Panc1 (cell line): ENCODE measurements at regions not wholly inside any gene's neighbourhood (a gene's known extent, or its start where the extent isn't known, plus 50 kb on each side); places are given as distances from the start of the nearest gene placed in this dataset.
"Not testable (repeated sequence)": the region's sequence is repeated elsewhere in the genome, so short reads cannot be mapped to it uniquely, and the experiment has no call there.

Source experiments
- ATAC-seq: fragments of 200-7000 bp; cut with Tn5 transposase; 2 replicates; pipeline ENCODE4 v1.9.1; 2020; ENCODE audit warnings: mild to moderate bottlenecking, moderate library complexity
- BruUV-seq: library from RNA; stranded (reverse); fragments of 400-500 nt; replicated peaks from 2 replicates; lab custom pipeline; 2021; lab: Mats Ljungman, UMichigan
- CTCF ChIA-PET: fragments of 300-600 bp; sonication (Branson Sonifier 250); formaldehyde crosslinking; loops from one replicate; lab custom pipeline; 2022; ENCODE audit warnings: antibody characterized with exemption; lab: Charles Lee
- POLR2A ChIA-PET: fragments of 300-600 bp; sonication (Branson Sonifier 250); formaldehyde crosslinking; loops from one replicate; lab custom pipeline; 2022; ENCODE audit warnings: antibody characterized with exemption; lab: Charles Lee
- DNase-seq: peaks from one replicate; pipeline ENCODE4 v3.0.0-alpha.2; 2010; ENCODE audit warnings: low read depth, low spot score
- H3K27ac ChIP-seq: 2 replicates; pipeline ENCODE4 v1.5.1; 2011; ENCODE audit warnings: mild to moderate bottlenecking, low read length, inconsistent platforms
- H3K27me3 ChIP-seq: fragments of 200-500 bp; sonication (Bioruptor generic); 2 replicates; pipeline ENCODE4 v1.6.0; 2014; ENCODE audit warnings: low read length, inconsistent platforms; ENCODE audit not compliant: control insufficient read depth, insufficient read depth
- H3K36me3 ChIP-seq: fragments of 200-500 bp; sonication (Bioruptor generic); 2 replicates; pipeline ENCODE4 v1.5.1; 2014; ENCODE audit warnings: inconsistent platforms, mild to moderate bottlenecking, low read length, moderate library complexity; ENCODE audit not compliant: control insufficient read depth, insufficient read depth
- H3K4me1 ChIP-seq: 2 replicates; pipeline ENCODE4 v1.5.1; 2011; ENCODE audit warnings: inconsistent platforms, mild to moderate bottlenecking, low read length, moderate library complexity; ENCODE audit not compliant: control insufficient read depth, insufficient read depth
- H3K4me3 ChIP-seq, 2 experiments: 2 replicates each; pipeline ENCODE4 v1.5.1; 2011 to 2012; ENCODE audit warnings: low read depth in 2 of 2, low read length in 2 of 2, mild to moderate bottlenecking in 2 of 2, inconsistent platforms in 1 of 2, moderate library complexity in 1 of 2
- H3K9me3 ChIP-seq: fragments of 200-500 bp; sonication (Bioruptor generic); 2 replicates; pipeline ENCODE4 v1.5.1; 2014; ENCODE audit warnings: low read depth, mild to moderate bottlenecking, inconsistent platforms, low read length, moderate library complexity; ENCODE audit not compliant: control insufficient read depth, insufficient read depth
- CTCF ChIP-seq: fragments of 450-650 bp; IDR thresholded peaks from 2 replicates; pipeline ENCODE4 v1.5.1; 2017; ENCODE audit warnings: mild to moderate bottlenecking
- POLR2AphosphoS5 ChIP-seq: IDR thresholded peaks from 2 replicates; pipeline ENCODE4 v1.6.1; 2012; ENCODE audit warnings: mild to moderate bottlenecking, low read depth, low read length, moderate library complexity
- REST ChIP-seq, 2 experiments: IDR thresholded peaks; 2 replicates each; pipeline ENCODE4 v1.6.1; 2011 to 2012; ENCODE audit warnings: low read depth in 2 of 2, control low read depth in 1 of 2, low read length in 1 of 2, mild to moderate bottlenecking in 1 of 2, moderate library complexity in 1 of 2; ENCODE audit not compliant: insufficient read depth in 1 of 2
- SIN3A ChIP-seq: IDR thresholded peaks from 2 replicates; pipeline ENCODE4 v1.6.1; 2012; ENCODE audit warnings: low read depth, mild to moderate bottlenecking, low read length, moderate library complexity, borderline replicate concordance; ENCODE audit not compliant: insufficient read depth
- TCF7L2 ChIP-seq: IDR thresholded peaks from 2 replicates; pipeline ENCODE4 v1.6.1; 2011; ENCODE audit warnings: mild to moderate bottlenecking, low read depth, low read length, inconsistent platforms
- in situ Hi-C: cut with HindIII; loops from 2 replicates; pipeline ENCODE4 v1.10.0; 2016; ENCODE audit warnings: low sequenced_read_pairs, low pct_unique_long_range_greater_than_20kb
- intact Hi-C: fragments of 100-400 bp; cut with micrococcal nuclease; formaldehyde crosslinking; loops from one replicate; pipeline ENCODE4 v1.10.0; 2022; ENCODE audit not compliant: unreplicated experiment

DNA sequence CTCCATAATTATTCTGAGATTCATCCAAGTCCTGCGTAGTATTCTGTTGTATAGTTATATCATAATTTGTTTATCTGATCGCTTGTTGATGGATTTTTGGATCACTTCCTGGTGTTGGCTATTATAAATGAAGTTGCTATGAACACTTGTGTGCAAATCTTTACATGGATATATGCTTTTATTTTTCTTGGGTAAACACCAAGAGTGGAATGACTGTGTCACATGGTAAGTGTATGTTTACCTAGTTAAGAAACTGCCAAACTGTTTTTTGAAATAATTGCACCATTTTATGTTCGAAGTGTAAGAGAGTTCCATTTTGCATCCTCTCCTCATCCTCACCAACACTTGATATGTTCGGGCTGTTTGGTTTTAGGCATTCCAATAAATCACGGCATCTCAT, 360.4 kb upstream of the FRG2C start:
- Histone ChIP-seq H3K27ac (no peak overlapping the region), H3K9me3 (no peaks in the 10 kb centered on the region), H3K4me3 (no peak overlapping the region), H3K4me1 (no peaks in the 10 kb centered on the region), H3K36me3 (no peaks in the 10 kb centered on the region), H3K27me3 (no peaks in the 10 kb centered on the region)
- no peak for TF ChIP-seq CTCF
- TF ChIP-seq POLR2AphosphoS5: no peak
- TF ChIP-seq REST (IDR thresholded peaks at IDR 0.05; ENCODE audit: insufficient read depth in 1 of 2, low read depth in 2 of 2, low read length in 1 of 2): no peak
- no peak for TF ChIP-seq SIN3A
- TF ChIP-seq TCF7L2: no peak
- BruUV-seq: no TSS peak
- no peak for DNase-seq
- in situ Hi-C loops (no loop called here), intact Hi-C loops (no loop called here)
- CTCF ChIA-PET: no interaction called here
- POLR2A ChIA-PET: no interaction called here
- ATAC-seq: no peak

DNA sequence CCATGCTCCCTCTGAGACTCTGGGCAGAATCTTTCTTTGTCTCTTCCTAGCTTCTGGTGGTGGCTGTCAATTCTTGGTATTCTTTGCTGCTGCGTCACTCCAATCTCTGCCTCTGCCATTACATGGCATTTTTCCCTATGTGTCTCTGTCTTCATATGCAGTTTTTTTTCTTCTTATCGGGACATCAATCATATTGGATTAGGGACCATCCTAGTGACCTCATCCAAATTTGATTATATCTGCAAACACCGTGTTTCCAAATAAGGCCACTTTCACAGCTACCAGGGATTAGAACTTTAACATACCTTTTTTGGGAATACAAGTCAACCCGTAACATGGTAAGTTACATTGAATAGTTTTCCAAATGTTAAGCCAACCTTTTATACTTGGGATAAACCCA, 358.2 kb upstream of the FRG2C start:
- Histone ChIP-seq H3K4me1 (no peaks in the 10 kb centered on the region), H3K9me3 (no peaks in the 10 kb centered on the region), H3K4me3 (no peak overlapping the region), H3K27ac (no peak overlapping the region), H3K36me3 (no peaks in the 10 kb centered on the region), H3K27me3 (no peaks in the 10 kb centered on the region)
- no TSS peak for BruUV-seq
- TF ChIP-seq POLR2AphosphoS5: no peak
- TF ChIP-seq SIN3A: no peak
- TF ChIP-seq CTCF: no peak
- no peak for TF ChIP-seq TCF7L2
- TF ChIP-seq REST (IDR thresholded peaks at IDR 0.05; ENCODE audit: insufficient read depth in 1 of 2, low read depth in 2 of 2, low read length in 1 of 2): no peak
- CTCF ChIA-PET: no interaction called here
- in situ Hi-C loops: no loop called here
- DNase-seq (no peak), ATAC-seq (no peak)
- intact Hi-C loops: no loop called here
- POLR2A ChIA-PET: no interaction called here

GRCh38 chr3:75311306-75311705, 352.8 kb upstream of the FRG2C start:
- POLR2A ChIA-PET, H3K27ac ChIP-seq, H3K4me3 ChIP-seq, H3K27me3 ChIP-seq, H3K36me3 ChIP-seq, H3K9me3 ChIP-seq, BruUV-seq, intact Hi-C loops, H3K4me1 ChIP-seq, DNase-seq, in situ Hi-C loops, CTCF ChIA-PET, ATAC-seq: not testable (repeated sequence)

DNA sequence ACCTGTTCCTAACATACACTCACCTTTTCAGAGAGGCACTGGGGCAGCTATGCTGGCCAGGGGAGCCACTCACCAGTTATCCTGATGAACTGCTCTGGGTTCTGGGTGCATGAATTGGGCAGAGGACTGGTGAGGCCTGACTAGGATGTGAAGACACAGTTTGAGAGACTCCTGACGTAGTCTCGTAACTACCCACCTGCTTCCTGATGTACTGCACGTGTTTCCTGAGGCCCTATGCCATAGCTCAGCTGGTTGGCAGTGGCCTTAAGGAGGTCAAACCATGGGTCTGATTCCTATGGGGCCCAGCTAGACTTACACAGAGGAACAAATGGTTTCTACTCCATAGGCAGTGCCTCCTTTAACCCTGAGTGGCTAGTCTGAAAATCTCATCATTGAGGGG, 351.7 kb upstream of the FRG2C start:
- intact Hi-C loops, H3K27ac ChIP-seq, POLR2A ChIA-PET, in situ Hi-C loops, ATAC-seq, H3K9me3 ChIP-seq, H3K27me3 ChIP-seq, CTCF ChIA-PET, H3K4me1 ChIP-seq, BruUV-seq, H3K36me3 ChIP-seq, DNase-seq, H3K4me3 ChIP-seq: not testable (repeated sequence)
